CD14-positive monocyte (primary cell): ENCODE measurements at regions not wholly inside any gene's neighbourhood (a gene's known extent, or its start where the extent isn't known, plus 50 kb on each side); places are given as distances from the start of the nearest gene placed in this dataset.

Experiments used
- DNase-seq, 3 donors: peaks; one replicate each; pipeline ENCODE4 v3.0.0-alpha.2; 2011 to 2022
- H2AFZ ChIP-seq: 2 replicates; pipeline ENCODE4 v1.6.0; 2012; ENCODE audit warnings: mild to moderate bottlenecking, low read depth, low read length, inconsistent platforms; ENCODE audit not compliant: insufficient read depth, poor library complexity, severe bottlenecking
- H3K27ac ChIP-seq, 2 donors: 1 replicate in 1 of 2; 2 replicates in 1 of 2; pipeline ENCODE4 v1.5.1; 2012 to 2013; ENCODE audit warnings: low read length in 2 of 2, control low read depth in 1 of 2, inconsistent platforms in 1 of 2, low read depth in 1 of 2, mild to moderate bottlenecking in 1 of 2
- H3K27me3 ChIP-seq, 2 donors: one replicate each; pipeline versions ENCODE4 v1.6.0 to v1.6.1; 2011 to 2013; ENCODE audit warnings: low read length in 2 of 2; ENCODE audit not compliant: control insufficient read depth in 2 of 2, insufficient read depth in 2 of 2
- H3K36me3 ChIP-seq, 2 donors: replicated peaks in 1 of 2; 1 replicate in 1 of 2; 2 replicates in 1 of 2; pipeline versions ENCODE4 v1.5.1 to v1.6.1; 2012 to 2013; ENCODE audit warnings: low read length in 2 of 2, control low read depth in 1 of 2, inconsistent platforms in 1 of 2, mild to moderate bottlenecking in 1 of 2; ENCODE audit not compliant: insufficient read depth in 2 of 2, control insufficient read depth in 1 of 2
- H3K4me1 ChIP-seq, 2 donors: 1 replicate in 1 of 2; 2 replicates in 1 of 2; pipeline versions ENCODE4 v1.5.1 to v1.6.1; 2012 to 2013; ENCODE audit warnings: low read length in 2 of 2, control low read depth in 1 of 2, inconsistent platforms in 1 of 2, mild to moderate bottlenecking in 1 of 2, moderate library complexity in 1 of 2; ENCODE audit not compliant: insufficient read depth in 2 of 2, control insufficient read depth in 1 of 2
- H3K4me2 ChIP-seq: replicated peaks from 2 replicates; pipeline ENCODE3; 2012; ENCODE audit warnings: low read length, moderate library complexity, mild to moderate bottlenecking; ENCODE audit not compliant: poor library complexity, severe bottlenecking; ENCODE audit errors: extremely low read depth
- H3K4me3 ChIP-seq, 3 experiments: fragments of 200-600 bp in 1 of 3; sonication (generic) in 1 of 3; replicated peaks in 1 of 3; 1 replicate in 2 of 3; 2 replicates in 1 of 3; pipeline ENCODE4 v1.5.1; 2011 to 2013; ENCODE audit warnings: low read length in 3 of 3, mild to moderate bottlenecking in 3 of 3, control low read depth in 2 of 3, low read depth in 2 of 3, inconsistent platforms in 1 of 3, moderate library complexity in 1 of 3
- H3K79me2 ChIP-seq: 2 replicates; pipeline ENCODE4 v1.6.0; 2012; ENCODE audit warnings: mild to moderate bottlenecking, control low read depth, inconsistent platforms, low read length, moderate library complexity; ENCODE audit not compliant: insufficient read depth
- H3K9ac ChIP-seq: 2 replicates; pipeline ENCODE4 v1.6.0; 2017; ENCODE audit warnings: low read length, mild to moderate bottlenecking; ENCODE audit not compliant: insufficient read depth, poor library complexity, severe bottlenecking
- H3K9me3 ChIP-seq, 2 donors: replicated peaks in 1 of 2; 1 replicate in 1 of 2; 2 replicates in 1 of 2; pipeline versions ENCODE4 v1.5.1 to v1.6.1; 2012 to 2013; ENCODE audit warnings: low read length in 2 of 2, control low read depth in 1 of 2; ENCODE audit not compliant: control insufficient read depth in 1 of 2, insufficient read depth in 1 of 2
- H4K20me1 ChIP-seq: 2 replicates; pipeline ENCODE4 v1.6.0; 2012; ENCODE audit warnings: mild to moderate bottlenecking, low read length, control low read depth, moderate library complexity; ENCODE audit not compliant: insufficient read depth
- H3K27ac Mint-ChIP-seq, 7 donors: one replicate each; pipeline ENCODE4 v1.8.0; 2020; ENCODE audit warnings: mild to moderate bottlenecking in 7 of 7, mixed read lengths in 7 of 7, moderate library complexity in 6 of 7, inconsistent platforms in 2 of 7
- H3K27me3 Mint-ChIP-seq, 3 donors: one replicate each; pipeline ENCODE4 v1.8.0; 2021 to 2022; ENCODE audit warnings: low read depth in 3 of 3, mild to moderate bottlenecking in 3 of 3, mixed read lengths in 3 of 3, moderate library complexity in 3 of 3, inconsistent platforms in 1 of 3
- H3K36me3 Mint-ChIP-seq, 2 donors: one replicate each; pipeline ENCODE4 v1.8.0; 2020; ENCODE audit warnings: mixed read lengths in 2 of 2, inconsistent platforms in 1 of 2, mild to moderate bottlenecking in 1 of 2
- H3K4me1 Mint-ChIP-seq: one replicate; pipeline ENCODE4 v1.8.0; 2020; ENCODE audit warnings: mild to moderate bottlenecking, mixed read lengths
- H3K4me3 Mint-ChIP-seq, 2 donors: one replicate each; pipeline ENCODE4 v1.8.0; 2020; ENCODE audit warnings: mild to moderate bottlenecking in 2 of 2, mixed read lengths in 2 of 2, moderate library complexity in 1 of 2
- H3K9me3 Mint-ChIP-seq, 7 donors: one replicate each; pipeline ENCODE4 v1.8.0; 2020 to 2022; ENCODE audit warnings: mixed read lengths in 7 of 7, mild to moderate bottlenecking in 6 of 7, moderate library complexity in 6 of 7, inconsistent platforms in 2 of 7
- CTCF ChIP-seq: fragments of 200-600 bp; IDR thresholded peaks from one replicate; pipeline ENCODE4 v1.8.0; 2022; ENCODE audit warnings: antibody characterized with exemption, mild to moderate bottlenecking
- WGBS: methylation state at CpG from one replicate; pipeline ENCODE4 v1.1.5; 2013; ENCODE audit warnings: missing lambda C conversion rate; ENCODE audit not compliant: insufficient coverage; 5-methylcytosine and 5-hydroxymethylcytosine counted together
- intact Hi-C, 2 donors: fragments of 100-400 bp; cut with micrococcal nuclease; formaldehyde crosslinking; loops; one replicate each; pipeline versions ENCODE4 v1.15.0 to v1.15.1; 2023

- Mint-ChIP-seq H3K4me3 (no peak overlapping the region), H3K4me1 (no peaks in the 10 kb centered on the region), H3K27me3 (no peaks in the 10 kb centered on the region), H3K36me3 (no peaks in the 10 kb centered on the region), H3K27ac (no peak overlapping the region), H3K9me3 (peaks cover 4 to 20% (median 11%) of the 10 kb centered on the region in 7 donors)
- peaks cover 4% of the 10 kb centered on the region in 2 donors for H3K9me3 ChIP-seq
- H3K27ac ChIP-seq, result no peak overlapping the region
- no peak overlapping the region for H2AFZ ChIP-seq
- no peak for DNase-seq
- no peak overlapping the region for H3K9ac ChIP-seq
- H3K79me2 ChIP-seq, result no peaks in the 10 kb centered on the region
- H3K27me3 ChIP-seq, result no peaks in the 10 kb centered on the region
- intact Hi-C loops, result no loop called here
- H3K4me3 ChIP-seq, result no peak overlapping the region
- no peak overlapping the region for H3K4me2 ChIP-seq
- no peaks in the 10 kb centered on the region for H4K20me1 ChIP-seq
- H3K4me1 ChIP-seq, result no peaks in the 10 kb centered on the region
- no CpG with 5 or more reads among the region's 1 CpG for WGBS
- no peaks in the 10 kb centered on the region for H3K36me3 ChIP-seq
- no peak for TF ChIP-seq CTCF
Measured at GRCh38 chr21:18869104-18869503, 465.5 kb upstream of the TMPRSS15 start.

- no peaks in the 10 kb centered on the region for H3K79me2 ChIP-seq
- no peak overlapping the region for H3K27ac ChIP-seq
- Mint-ChIP-seq H3K9me3 (peaks cover 5 to 23% (median 14%) of the 10 kb centered on the region in 7 donors), H3K27ac (peak overlapping the region in 1 of 7 donors; percentile 31), H3K4me3 (no peak overlapping the region), H3K36me3 (no peaks in the 10 kb centered on the region), H3K4me1 (no peaks in the 10 kb centered on the region), H3K27me3 (no peaks in the 10 kb centered on the region)
- 50% methylated on average over 5 of the region's 9 CpGs for WGBS
- H3K9me3 ChIP-seq, result peaks cover 30 to 39% of the 10 kb centered on the region in 2 donors
- intact Hi-C loops, result no loop called here
- no peak overlapping the region for H3K4me3 ChIP-seq
- no peaks in the 10 kb centered on the region for H3K4me1 ChIP-seq
- H3K36me3 ChIP-seq, result no peaks in the 10 kb centered on the region
- no peaks in the 10 kb centered on the region for H3K27me3 ChIP-seq
- no peak for TF ChIP-seq CTCF
- H3K9ac ChIP-seq, result no peak overlapping the region
- no peak overlapping the region for H2AFZ ChIP-seq
- DNase-seq, result no peak
- H3K4me2 ChIP-seq, result no peak overlapping the region
- H4K20me1 ChIP-seq, result no peaks in the 10 kb centered on the region
Measured at GRCh38 chr21:18877917-18878316, 474.3 kb upstream of the TMPRSS15 start.
